Esophagus muscularis mucosa (tissue), 4 donors: ENCODE measurements at regions not wholly inside any gene's neighbourhood (a gene's known extent, or its start where the extent isn't known, plus 50 kb on each side); places are given as distances from the start of the nearest gene placed in this dataset.

Source experiments
- CTCF ChIP-seq, 3 experiments: fragments of 200-600 bp in 2 of 3; fragments of 450-650 bp in 1 of 3; sonication (generic) in 2 of 3; IDR thresholded peaks; one replicate each; pipeline ENCODE4 v1.5.1; 2017 to 2019; ENCODE audit warnings: antibody characterized with exemption in 3 of 3, mild to moderate bottlenecking in 2 of 3, moderate library complexity in 1 of 3
- EP300 ChIP-seq: sonication (generic); formaldehyde crosslinking; IDR thresholded peaks from one replicate; pipeline ENCODE4 v1.6.1; 2017; ENCODE audit warnings: antibody characterized with exemption
- POLR2A ChIP-seq: fragments of 450-650 bp; IDR thresholded peaks from one replicate; pipeline ENCODE4 v1.6.1; 2017; ENCODE audit warnings: antibody characterized with exemption, moderate library complexity, mild to moderate bottlenecking, low read depth

DNA sequence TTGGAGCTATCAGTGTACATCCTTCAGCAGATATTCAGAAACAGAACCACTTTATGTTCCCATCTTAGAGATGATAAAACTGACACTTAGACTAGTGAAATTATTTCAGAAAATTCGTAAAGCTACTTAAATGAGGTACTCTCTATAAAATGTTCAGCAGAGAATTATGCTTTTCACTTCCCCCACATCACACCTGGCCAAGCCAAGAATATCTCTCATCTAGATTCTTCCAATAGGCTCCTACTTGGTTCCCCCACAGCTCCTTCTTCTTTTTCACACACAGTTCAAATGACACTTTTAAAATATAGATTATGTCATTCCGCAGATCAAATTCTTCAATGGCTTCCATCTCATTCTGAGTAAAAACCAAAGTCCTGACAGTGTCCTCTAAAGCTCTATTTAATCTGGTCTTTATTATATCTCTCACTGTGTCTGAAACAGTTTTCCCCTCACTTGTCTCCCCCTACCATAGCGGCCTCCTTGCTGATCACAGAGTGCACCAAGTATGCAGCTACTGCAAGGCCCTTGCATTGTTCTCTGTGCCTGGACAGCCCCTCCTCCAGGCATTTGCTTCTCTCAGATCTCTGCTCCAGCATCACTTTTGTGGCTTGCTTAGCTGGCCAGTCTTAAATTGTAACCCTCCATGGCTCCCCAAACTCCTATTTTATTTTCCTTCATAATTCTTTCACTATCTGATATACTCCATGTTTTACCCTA, 736.8 kb upstream of the USP15 start:
- no peak for TF ChIP-seq POLR2A
- no peak for TF ChIP-seq CTCF (IDR thresholded peaks at IDR 0.05)
- TF ChIP-seq EP300: no peak
